Neural crest cell (in vitro differentiated cells): ENCODE measurements at regions not wholly inside any gene's neighbourhood (a gene's known extent, or its start where the extent isn't known, plus 50 kb on each side); places are given as distances from the start of the nearest gene placed in this dataset.
A peak's percentile ranks its signal among the peaks of the same experiment; 100 is the strongest.

Experiments used
- DNase-seq: peaks from one replicate; pipeline ENCODE4 v3.0.0; 2021; ENCODE audit warnings: low read depth, mixed read lengths, low spot score
- H3K27ac Mint-ChIP-seq: one replicate; pipeline ENCODE4 v1.8.0; 2021; ENCODE audit warnings: mild to moderate bottlenecking, mixed read lengths; ENCODE audit not compliant: unreplicated experiment
- H3K27me3 Mint-ChIP-seq: 2 replicates; pipeline ENCODE4 v1.8.0; 2021; ENCODE audit warnings: low read depth, mild to moderate bottlenecking, mixed read lengths
- H3K36me3 Mint-ChIP-seq: 2 replicates; pipeline ENCODE4 v1.8.0; 2021; ENCODE audit warnings: low read depth, mild to moderate bottlenecking, mixed read lengths
- H3K4me1 Mint-ChIP-seq: 2 replicates; pipeline ENCODE4 v1.8.0; 2021; ENCODE audit warnings: mixed read lengths
- H3K4me3 Mint-ChIP-seq: one replicate; pipeline ENCODE4 v1.8.0; 2021; ENCODE audit warnings: mild to moderate bottlenecking, mixed read lengths
- H3K9me3 Mint-ChIP-seq: 2 replicates; pipeline ENCODE4 v1.8.0; 2021; ENCODE audit warnings: mixed read lengths
- CTCF ChIP-seq: fragments of 200-600 bp; sonication (generic); conservative IDR thresholded peaks from 2 replicates; pipeline ENCODE4 v1.5.0; 2021; ENCODE audit warnings: antibody characterized with exemption, mild to moderate bottlenecking

- Mint-ChIP-seq H3K27me3 (no peaks in the 10 kb centered on the region), H3K27ac (no peak overlapping the region), H3K36me3 (no peaks in the 10 kb centered on the region), H3K4me1 (peaks cover 45% of the 10 kb centered on the region), H3K4me3 (no peak overlapping the region), H3K9me3 (peaks cover 4% of the 10 kb centered on the region)
- TF ChIP-seq CTCF: no peak
- DNase-seq: no peak
These were observed 342.3 kb upstream of the NRP1 start for GRCh38 chr10:33676606-33677339.

GRCh38 chr10:33674986-33675599 is 340.6 kb upstream of the NRP1 start:
- H3K27me3 Mint-ChIP-seq: no peaks in the 10 kb centered on the region

GRCh38 chr10:33674491-33674890 is 340.0 kb upstream of the NRP1 start:
- no peak overlapping the region for H3K4me3 Mint-ChIP-seq
- peaks cover 4% of the 10 kb centered on the region for H3K9me3 Mint-ChIP-seq
- H3K27ac Mint-ChIP-seq: no peak overlapping the region
- no peaks in the 10 kb centered on the region for H3K27me3 Mint-ChIP-seq
- no peak for TF ChIP-seq CTCF
- H3K4me1 Mint-ChIP-seq: peaks cover 23% of the 10 kb centered on the region
- no peak for DNase-seq
- no peaks in the 10 kb centered on the region for H3K36me3 Mint-ChIP-seq

More at GRCh38 chr10:33674986-33675599, 340.6 kb upstream of the NRP1 start:
- Mint-ChIP-seq H3K36me3 (no peaks in the 10 kb centered on the region), H3K27ac (peak overlapping the region; percentile 73), H3K4me1 (peaks cover 29% of the 10 kb centered on the region), H3K9me3 (peaks cover 4% of the 10 kb centered on the region), H3K4me3 (no peak overlapping the region)
- no peak for TF ChIP-seq CTCF
- DNase-seq: no peak

DNA sequence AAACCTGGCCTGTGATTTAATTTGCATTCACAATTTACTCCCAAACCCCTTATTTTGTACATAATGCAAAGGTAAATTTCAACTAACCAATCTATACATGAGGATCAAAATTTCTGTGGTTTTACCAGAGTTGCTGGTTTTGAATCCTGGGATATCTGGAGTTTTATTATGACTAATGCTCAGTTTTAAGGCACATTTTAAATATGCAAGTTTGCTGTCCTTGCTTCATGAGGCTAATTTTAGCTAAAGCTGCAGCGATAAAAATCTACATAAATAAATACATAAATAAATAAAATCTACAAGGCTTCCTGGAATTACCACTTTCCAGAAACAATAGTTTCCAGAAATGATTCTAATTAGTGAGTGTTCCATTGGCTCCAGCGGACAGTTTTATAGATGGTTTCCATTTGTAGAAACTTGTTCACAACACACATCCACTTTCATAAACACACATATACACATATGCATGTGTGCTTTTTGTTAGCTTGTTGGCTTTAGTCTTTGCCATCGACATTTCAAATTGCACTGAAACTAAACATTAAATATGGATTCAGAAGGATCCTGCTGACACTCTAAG is 339.5 kb upstream of the NRP1 start:
- H3K9me3 Mint-ChIP-seq: peaks cover 4% of the 10 kb centered on the region
- H3K27me3 Mint-ChIP-seq: no peaks in the 10 kb centered on the region
- no peak for TF ChIP-seq CTCF
- DNase-seq: no peak
- H3K4me3 Mint-ChIP-seq: no peak overlapping the region
- H3K27ac Mint-ChIP-seq: no peak overlapping the region
- H3K4me1 Mint-ChIP-seq: peaks cover 18% of the 10 kb centered on the region
- no peaks in the 10 kb centered on the region for H3K36me3 Mint-ChIP-seq

DNA sequence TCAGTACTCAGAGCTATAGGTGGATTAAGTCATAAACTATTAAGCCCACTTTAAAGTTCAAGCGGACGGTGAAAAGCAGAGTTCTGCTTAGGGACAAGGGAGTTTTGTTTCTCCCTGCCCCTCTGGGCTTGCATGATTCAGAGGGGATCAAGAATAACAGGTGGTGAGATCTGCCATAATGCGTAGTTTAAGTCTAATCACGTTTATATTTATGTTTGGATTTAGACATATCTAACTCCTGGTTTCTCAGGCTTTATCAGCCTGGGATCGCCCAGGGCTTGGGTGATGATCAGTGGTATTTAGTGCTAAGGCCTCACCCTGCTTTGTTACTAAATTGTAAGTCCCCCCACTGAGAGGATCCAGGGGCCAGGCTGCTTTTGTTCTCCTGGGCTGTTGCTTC is 335.4 kb upstream of the NRP1 start:
- no peak overlapping the region for H3K27ac Mint-ChIP-seq
- H3K36me3 Mint-ChIP-seq: no peaks in the 10 kb centered on the region
- no peak overlapping the region for H3K4me3 Mint-ChIP-seq
- H3K9me3 Mint-ChIP-seq: peaks cover 3% of the 10 kb centered on the region
- H3K27me3 Mint-ChIP-seq: no peaks in the 10 kb centered on the region
- no peak for TF ChIP-seq CTCF
- DNase-seq: no peak
- no peaks in the 10 kb centered on the region for H3K4me1 Mint-ChIP-seq
